ENCODE measurements at regions not wholly inside any gene's neighbourhood (a gene's known extent, or its start where the extent isn't known, plus 50 kb on each side); places are given as distances from the start of the nearest gene placed in this dataset.

- intact Hi-C loops (cut with micrococcal nuclease), result no loop called here
- Histone ChIP-seq H3K27ac (replicated peaks) (no peak overlapping the region), H3K4me1 (no peaks in the 10 kb centered on the region), H3K36me3 (no peaks in the 10 kb centered on the region), H3K4me3 (no peak overlapping the region), H3K27me3 (ENCODE audit: low read depth) (no peaks in the 10 kb centered on the region), H3K9me3 (replicated peaks) (peaks cover 8% of the 10 kb centered on the region)
- DNase-seq, result no peak
- no peak for TF ChIP-seq CTCF (IDR thresholded peaks at IDR 0.05; ENCODE audit: borderline replicate concordance)
Measured at GRCh38 chr6:62740596-62740995, 454.6 kb upstream of the KHDRBS2 start.

GRCh38 chr6:62740171-62740570 is 454.1 kb upstream of the KHDRBS2 start:
- no peak for TF ChIP-seq CTCF (IDR thresholded peaks at IDR 0.05; ENCODE audit: borderline replicate concordance)
- Histone ChIP-seq H3K36me3 (no peaks in the 10 kb centered on the region), H3K4me3 (no peak overlapping the region), H3K27me3 (ENCODE audit: low read depth) (no peaks in the 10 kb centered on the region), H3K27ac (replicated peaks) (no peak overlapping the region), H3K9me3 (replicated peaks) (peaks cover 8% of the 10 kb centered on the region), H3K4me1 (no peaks in the 10 kb centered on the region)
- no peak for DNase-seq
- intact Hi-C loops (cut with micrococcal nuclease), result no loop called here

GRCh38 chr6:62737792-62738191 is 451.8 kb upstream of the KHDRBS2 start:
- Histone ChIP-seq H3K36me3 (no peaks in the 10 kb centered on the region), H3K4me1 (no peaks in the 10 kb centered on the region), H3K4me3 (no peak overlapping the region), H3K27me3 (ENCODE audit: low read depth) (no peaks in the 10 kb centered on the region), H3K9me3 (replicated peaks) (peaks cover 8% of the 10 kb centered on the region), H3K27ac (replicated peaks) (no peak overlapping the region)
- intact Hi-C loops (cut with micrococcal nuclease), result no loop called here
- no peak for TF ChIP-seq CTCF (IDR thresholded peaks at IDR 0.05; ENCODE audit: borderline replicate concordance)
- no peak for DNase-seq

- intact Hi-C loops (cut with micrococcal nuclease), result no loop called here
- TF ChIP-seq CTCF (IDR thresholded peaks at IDR 0.05; ENCODE audit: borderline replicate concordance), result no peak
- Histone ChIP-seq H3K27ac (replicated peaks) (no peak overlapping the region), H3K4me3 (no peak overlapping the region), H3K27me3 (ENCODE audit: low read depth) (no peaks in the 10 kb centered on the region), H3K9me3 (replicated peaks) (peaks cover 30% of the 10 kb centered on the region), H3K36me3 (no peaks in the 10 kb centered on the region), H3K4me1 (no peaks in the 10 kb centered on the region)
- DNase-seq, result no peak
Measured at GRCh38 chr6:62721408-62721807, 435.4 kb upstream of the KHDRBS2 start.

- no peak for DNase-seq
- intact Hi-C loops (cut with micrococcal nuclease), result no loop called here
- TF ChIP-seq CTCF (IDR thresholded peaks at IDR 0.05; ENCODE audit: borderline replicate concordance), result no peak
- H3K27ac ChIP-seq (replicated peaks), result no peak overlapping the region
- no peaks in the 10 kb centered on the region for H3K27me3 ChIP-seq (ENCODE audit: low read depth)
- peaks cover 3% of the 10 kb centered on the region for H3K9me3 ChIP-seq (replicated peaks)
- no peak overlapping the region for H3K4me3 ChIP-seq
- H3K36me3 ChIP-seq, result no peaks in the 10 kb centered on the region
- no peaks in the 10 kb centered on the region for H3K4me1 ChIP-seq
Measured at GRCh38 chr6:62716719-62717118, 430.7 kb upstream of the KHDRBS2 start.

- peaks cover 3% of the 10 kb centered on the region for H3K9me3 ChIP-seq (replicated peaks)
- no peaks in the 10 kb centered on the region for H3K27me3 ChIP-seq (ENCODE audit: low read depth)
- no peak for TF ChIP-seq CTCF (IDR thresholded peaks at IDR 0.05; ENCODE audit: borderline replicate concordance)
- DNase-seq, result no peak
- no peaks in the 10 kb centered on the region for H3K4me1 ChIP-seq
- no peaks in the 10 kb centered on the region for H3K36me3 ChIP-seq
- H3K27ac ChIP-seq (replicated peaks), result no peak overlapping the region
- H3K4me3 ChIP-seq, result no peak overlapping the region
- intact Hi-C loops (cut with micrococcal nuclease), result no loop called here
Measured at GRCh38 chr6:62714112-62714511, 428.1 kb upstream of the KHDRBS2 start.

Data from left ventricle myocardium inferior (tissue), 1 donor.